CD8-positive, alpha-beta memory T cell (primary cell): ENCODE measurements at regions not wholly inside any gene's neighbourhood (a gene's known extent, or its start where the extent isn't known, plus 50 kb on each side); places are given as distances from the start of the nearest gene placed in this dataset.
"Not testable (repeated sequence)": the region's sequence is repeated elsewhere in the genome, so short reads cannot be mapped to it uniquely, and the experiment has no call there.

Experiments used
- CTCF ChIA-PET: fragments of 350-600 bp; sonication (Branson Sonifier 250); formaldehyde crosslinking; loops from one replicate; lab custom pipeline; 2021; ENCODE audit warnings: antibody characterized with exemption; lab: Charles Lee
- POLR2A ChIA-PET: fragments of 350-600 bp; sonication (Branson Sonifier 250); formaldehyde crosslinking; loops from one replicate; lab custom pipeline; 2021; ENCODE audit warnings: antibody characterized with exemption; lab: Charles Lee
- DNase-seq, 5 donors: peaks; one replicate each; pipeline versions ENCODE4 v3.0.0 to v3.0.0-alpha.2; 2020 to 2022; ENCODE audit warnings: mixed read lengths in 1 of 5
- H3K27ac ChIP-seq: one replicate; pipeline ENCODE4 v1.7.0; 2013; ENCODE audit warnings: low read depth, mild to moderate bottlenecking, low read length, moderate library complexity
- H3K27me3 ChIP-seq: 2 replicates; pipeline ENCODE4 v1.7.0; 2013; ENCODE audit warnings: low read length, mild to moderate bottlenecking; ENCODE audit not compliant: insufficient read depth, poor library complexity, severe bottlenecking
- H3K36me3 ChIP-seq: 2 replicates; pipeline ENCODE4 v1.7.0; 2013; ENCODE audit warnings: mild to moderate bottlenecking, low read length, moderate library complexity; ENCODE audit not compliant: insufficient read depth
- H3K4me1 ChIP-seq: 2 replicates; pipeline ENCODE4 v1.7.0; 2013; ENCODE audit warnings: mild to moderate bottlenecking, low read length, moderate library complexity; ENCODE audit not compliant: insufficient read depth
- H3K4me3 ChIP-seq: 2 replicates; pipeline ENCODE4 v1.7.0; 2013; ENCODE audit warnings: mild to moderate bottlenecking, low read length
- H3K9me3 ChIP-seq: 2 replicates; pipeline ENCODE4 v1.7.0; 2013; ENCODE audit warnings: mild to moderate bottlenecking, low read length
- H3K27ac Mint-ChIP-seq, 8 donors: one replicate each; pipeline ENCODE4 v1.8.0; 2020 to 2021; ENCODE audit warnings: mixed read lengths in 8 of 8, mild to moderate bottlenecking in 6 of 8, inconsistent platforms in 3 of 8, moderate library complexity in 3 of 8
- H3K27me3 Mint-ChIP-seq, 2 donors: one replicate each; pipeline ENCODE4 v1.8.0; 2020 to 2021; ENCODE audit warnings: mixed read lengths in 2 of 2, mild to moderate bottlenecking in 1 of 2, moderate library complexity in 1 of 2
- H3K36me3 Mint-ChIP-seq, 3 donors: one replicate each; pipeline ENCODE4 v1.8.0; 2020 to 2021; ENCODE audit warnings: mixed read lengths in 3 of 3, inconsistent platforms in 1 of 3, mild to moderate bottlenecking in 1 of 3
- H3K4me1 Mint-ChIP-seq, 3 donors: one replicate each; pipeline ENCODE4 v1.8.0; 2020 to 2021; ENCODE audit warnings: mixed read lengths in 3 of 3, inconsistent platforms in 1 of 3, mild to moderate bottlenecking in 1 of 3
- H3K4me3 Mint-ChIP-seq, 7 donors: one replicate each; pipeline ENCODE4 v1.8.0; 2020 to 2021; ENCODE audit warnings: mixed read lengths in 7 of 7, mild to moderate bottlenecking in 6 of 7, moderate library complexity in 4 of 7, inconsistent platforms in 2 of 7
- H3K9me3 Mint-ChIP-seq, 5 donors: one replicate each; pipeline ENCODE4 v1.8.0; 2020 to 2022; ENCODE audit warnings: mixed read lengths in 5 of 5, mild to moderate bottlenecking in 3 of 5, moderate library complexity in 2 of 5, inconsistent platforms in 1 of 5

GRCh38 chr2:23036629-23037028, 348.4 kb upstream of the KLHL29 start:
- H3K9me3 ChIP-seq: no peaks in the 10 kb centered on the region
- no peak overlapping the region for H3K27ac Mint-ChIP-seq
- no peaks in the 10 kb centered on the region for H3K4me1 ChIP-seq
- no peaks in the 10 kb centered on the region for H3K36me3 Mint-ChIP-seq
- H3K27me3 Mint-ChIP-seq: peaks cover 0 to 3% of the 10 kb centered on the region in 2 donors
- no peaks in the 10 kb centered on the region for H3K36me3 ChIP-seq
- H3K27me3 ChIP-seq: no peaks in the 10 kb centered on the region
- no peaks in the 10 kb centered on the region for H3K4me1 Mint-ChIP-seq
- ChIA-PET CTCF (no interaction called here), POLR2A (no interaction called here)
- no peak overlapping the region for H3K4me3 ChIP-seq
- H3K4me3 Mint-ChIP-seq: no peak overlapping the region
- H3K27ac ChIP-seq: no peak overlapping the region
- DNase-seq: no peak
- peaks cover 0 to 2% (median 0%) of the 10 kb centered on the region in 5 donors for H3K9me3 Mint-ChIP-seq

DNA sequence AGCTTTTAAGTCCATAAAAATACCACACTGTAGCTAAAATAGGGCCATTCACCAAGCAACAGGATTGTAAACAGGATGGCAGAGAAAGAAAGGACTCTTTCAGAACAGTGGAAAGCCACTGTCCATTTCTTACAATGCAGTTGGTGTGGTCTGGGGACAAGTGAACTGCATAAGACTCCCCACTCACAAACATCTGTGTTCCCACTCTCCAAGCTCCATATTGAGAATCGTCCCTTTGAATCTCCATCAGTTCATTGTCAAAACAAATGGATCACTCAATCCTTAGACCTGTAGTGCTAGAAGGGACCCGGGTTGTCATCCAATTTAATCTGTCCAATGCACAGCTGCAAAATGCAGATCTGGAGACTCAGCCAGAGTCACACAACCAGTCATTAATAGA, 347.4 kb upstream of the KLHL29 start:
- no peaks in the 10 kb centered on the region for H3K36me3 Mint-ChIP-seq
- H3K27ac ChIP-seq: no peak overlapping the region
- peaks cover 0 to 3% of the 10 kb centered on the region in 2 donors for H3K27me3 Mint-ChIP-seq
- H3K9me3 Mint-ChIP-seq: peaks cover 0 to 2% (median 0%) of the 10 kb centered on the region in 5 donors
- H3K4me3 Mint-ChIP-seq: no peak overlapping the region
- DNase-seq: no peak
- H3K27ac Mint-ChIP-seq: no peak overlapping the region
- no peaks in the 10 kb centered on the region for H3K36me3 ChIP-seq
- no peaks in the 10 kb centered on the region for H3K9me3 ChIP-seq
- H3K4me1 ChIP-seq: no peaks in the 10 kb centered on the region
- no peaks in the 10 kb centered on the region for H3K27me3 ChIP-seq
- ChIA-PET POLR2A (no interaction called here), CTCF (no interaction called here)
- H3K4me3 ChIP-seq: no peak overlapping the region
- H3K4me1 Mint-ChIP-seq: no peaks in the 10 kb centered on the region

- H3K27me3 ChIP-seq: no peaks in the 10 kb centered on the region
- H3K4me3 ChIP-seq: no peak overlapping the region
- H3K36me3 ChIP-seq: no peaks in the 10 kb centered on the region
- Mint-ChIP-seq H3K27ac (peak overlapping the region in 1 of 8 donors; percentile 29), H3K27me3 (peaks cover 0 to 3% of the 10 kb centered on the region in 2 donors), H3K4me3 (no peak overlapping the region), H3K36me3 (peaks cover 0 to 1% (median 0%) of the 10 kb centered on the region in 3 donors), H3K9me3 (peaks cover 0 to 2% (median 0%) of the 10 kb centered on the region in 5 donors), H3K4me1 (no peaks in the 10 kb centered on the region)
- POLR2A ChIA-PET: no interaction called here
- CTCF ChIA-PET: no interaction called here
- H3K4me1 ChIP-seq: no peaks in the 10 kb centered on the region
- no peaks in the 10 kb centered on the region for H3K9me3 ChIP-seq
- DNase-seq: no peak
- no peak overlapping the region for H3K27ac ChIP-seq
These were observed 343.5 kb upstream of the KLHL29 start for GRCh38 chr2:23041443-23041842.

DNA sequence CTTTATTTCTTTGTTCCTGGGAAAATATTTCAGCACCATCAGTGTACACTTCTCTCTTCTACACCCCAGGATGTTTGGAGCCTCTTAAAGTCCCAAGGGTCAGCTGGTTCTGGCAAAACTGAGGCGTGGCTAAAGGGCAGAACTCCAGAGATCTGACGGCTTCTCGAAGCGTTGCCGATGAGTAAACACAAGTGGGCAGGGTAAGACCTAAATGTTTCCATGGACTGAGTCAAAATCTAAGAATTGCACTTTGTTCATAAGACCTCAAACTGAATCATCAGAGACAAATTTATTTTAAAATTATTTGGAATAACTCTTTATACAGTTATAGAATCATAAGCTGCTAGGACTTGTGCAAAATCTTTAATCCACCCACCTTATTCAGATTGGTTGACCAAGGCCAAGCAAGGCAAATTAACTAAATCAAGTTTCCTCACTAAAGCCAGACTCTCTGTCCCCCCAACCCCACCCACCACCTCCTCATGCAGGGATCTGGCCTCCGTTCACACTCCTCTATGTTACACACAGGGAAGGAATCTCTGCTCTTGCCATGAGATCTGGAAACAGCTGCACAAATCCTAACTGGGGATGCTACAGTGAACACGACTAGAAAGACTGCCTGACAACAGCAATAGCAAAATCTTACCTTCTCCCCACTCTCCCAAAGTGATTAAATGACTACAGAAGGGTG, 342.6 kb upstream of the KLHL29 start:
- Mint-ChIP-seq H3K9me3 (peaks cover 0 to 2% (median 0%) of the 10 kb centered on the region in 5 donors), H3K27me3 (peaks cover 0 to 3% of the 10 kb centered on the region in 2 donors), H3K27ac (no peak overlapping the region), H3K4me3 (no peak overlapping the region), H3K36me3 (peaks cover 0 to 1% (median 0%) of the 10 kb centered on the region in 3 donors), H3K4me1 (no peaks in the 10 kb centered on the region)
- ChIA-PET POLR2A (no interaction called here), CTCF (no interaction called here)
- no peak for DNase-seq
- no peak overlapping the region for H3K27ac ChIP-seq
- H3K36me3 ChIP-seq: no peaks in the 10 kb centered on the region
- H3K9me3 ChIP-seq: no peaks in the 10 kb centered on the region
- H3K4me1 ChIP-seq: no peaks in the 10 kb centered on the region
- no peaks in the 10 kb centered on the region for H3K27me3 ChIP-seq
- H3K4me3 ChIP-seq: no peak overlapping the region

GRCh38 chr2:23050388-23050787, 334.6 kb upstream of the KLHL29 start:
- no peak overlapping the region for H3K4me3 Mint-ChIP-seq
- no peaks in the 10 kb centered on the region for H3K4me1 ChIP-seq
- no peak overlapping the region for H3K27ac Mint-ChIP-seq
- ChIA-PET CTCF (no interaction called here), POLR2A (no interaction called here)
- H3K27me3 ChIP-seq: no peaks in the 10 kb centered on the region
- H3K9me3 Mint-ChIP-seq: peaks cover 0 to 6% (median 0%) of the 10 kb centered on the region in 5 donors
- DNase-seq: no peak
- no peak overlapping the region for H3K27ac ChIP-seq
- H3K36me3 Mint-ChIP-seq: no peaks in the 10 kb centered on the region
- H3K9me3 ChIP-seq: no peaks in the 10 kb centered on the region
- peaks cover 0 to 2% of the 10 kb centered on the region in 2 donors for H3K27me3 Mint-ChIP-seq
- H3K4me3 ChIP-seq: no peak overlapping the region
- no peaks in the 10 kb centered on the region for H3K4me1 Mint-ChIP-seq
- no peaks in the 10 kb centered on the region for H3K36me3 ChIP-seq

- Mint-ChIP-seq H3K4me3 (no peak overlapping the region), H3K36me3 (no peaks in the 10 kb centered on the region), H3K27ac (no peak overlapping the region), H3K9me3 (peaks cover 0 to 7% (median 0%) of the 10 kb centered on the region in 5 donors), H3K4me1 (no peaks in the 10 kb centered on the region), H3K27me3 (peaks cover 0 to 2% of the 10 kb centered on the region in 2 donors)
- Histone ChIP-seq H3K27me3 (no peaks in the 10 kb centered on the region), H3K4me3 (no peak overlapping the region), H3K4me1 (no peaks in the 10 kb centered on the region), H3K9me3 (no peaks in the 10 kb centered on the region), H3K36me3 (no peaks in the 10 kb centered on the region), H3K27ac (no peak overlapping the region)
- DNase-seq: no peak
- POLR2A ChIA-PET: no interaction called here
- CTCF ChIA-PET: no interaction called here
These were observed 331.4 kb upstream of the KLHL29 start for GRCh38 chr2:23053601-23054000.

DNA sequence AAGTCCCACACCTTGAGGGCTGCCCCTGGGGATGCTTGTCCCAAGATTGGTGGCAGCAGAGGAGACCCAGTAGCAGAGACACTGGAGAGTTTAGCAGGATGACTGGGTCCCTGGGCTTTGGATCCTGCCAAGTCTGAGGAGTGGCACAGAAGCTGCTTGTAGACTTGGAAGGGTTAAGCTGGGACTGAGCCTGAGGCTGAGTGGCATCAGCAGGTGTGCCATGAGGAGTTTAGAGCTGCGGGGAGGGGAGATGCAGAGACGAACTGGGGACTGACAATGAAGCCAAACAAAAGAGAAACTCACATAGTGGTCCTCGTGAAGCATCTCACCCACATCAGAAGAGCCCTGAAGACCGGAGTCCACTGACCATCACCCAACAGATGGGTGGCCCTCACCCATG, 329.7 kb upstream of the KLHL29 start:
- H3K4me1 Mint-ChIP-seq: no peaks in the 10 kb centered on the region

DNA sequence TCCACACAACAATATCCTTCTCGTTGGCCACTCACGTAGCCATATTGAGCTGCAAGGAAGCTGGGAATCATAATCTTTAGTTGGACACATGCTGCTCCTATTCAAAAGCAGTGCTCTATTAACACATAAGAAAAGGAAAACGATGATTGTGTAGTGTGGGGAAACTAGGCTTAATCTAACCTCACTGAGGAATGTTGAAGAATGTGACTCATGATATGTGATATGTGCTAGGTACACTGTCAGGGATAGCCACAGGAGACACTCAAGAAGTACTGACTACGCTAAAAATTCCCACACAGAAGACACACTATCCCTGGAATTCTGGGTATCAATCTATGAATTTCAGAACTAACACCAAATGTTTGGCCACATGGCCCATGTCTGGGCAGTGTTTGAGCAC, 328.1 kb upstream of the KLHL29 start:
- H3K27ac Mint-ChIP-seq, POLR2A ChIA-PET, H3K4me3 ChIP-seq, H3K36me3 ChIP-seq, H3K27me3 Mint-ChIP-seq, H3K27me3 ChIP-seq, H3K36me3 Mint-ChIP-seq, H3K9me3 ChIP-seq, H3K9me3 Mint-ChIP-seq, H3K4me3 Mint-ChIP-seq, H3K4me1 Mint-ChIP-seq, DNase-seq, CTCF ChIA-PET, H3K4me1 ChIP-seq, H3K27ac ChIP-seq: not testable (repeated sequence)

More for the DNA sequence above, 329.7 kb upstream of the KLHL29 start:
- H3K4me3 ChIP-seq: no peak overlapping the region
- H3K4me1 ChIP-seq: no peaks in the 10 kb centered on the region
- no peaks in the 10 kb centered on the region for H3K27me3 ChIP-seq
- no peak for DNase-seq
- ChIA-PET CTCF (no interaction called here), POLR2A (no interaction called here)
- no peaks in the 10 kb centered on the region for H3K36me3 ChIP-seq
- H3K9me3 Mint-ChIP-seq: peaks cover 0 to 4% (median 0%) of the 10 kb centered on the region in 5 donors
- no peaks in the 10 kb centered on the region for H3K36me3 Mint-ChIP-seq
- no peak overlapping the region for H3K27ac Mint-ChIP-seq
- no peaks in the 10 kb centered on the region for H3K9me3 ChIP-seq
- H3K27me3 Mint-ChIP-seq: peaks cover 0 to 2% of the 10 kb centered on the region in 2 donors
- no peak overlapping the region for H3K4me3 Mint-ChIP-seq
- H3K27ac ChIP-seq: no peak overlapping the region
